Tibial artery (tissue), 4 donors: ENCODE measurements at regions not wholly inside any gene's neighbourhood (a gene's known extent, or its start where the extent isn't known, plus 50 kb on each side); places are given as distances from the start of the nearest gene placed in this dataset.

Source experiments
- DNase-seq, 2 donors: peaks; one replicate each; pipeline ENCODE4 v3.0.0-alpha.2; 2019
- H3K27ac ChIP-seq, 2 donors: fragments of 200-600 bp; sonication (generic) in 1 of 2; 1 replicate in 1 of 2; 2 replicates in 1 of 2; pipeline ENCODE4 v1.5.1; 2018 to 2019; ENCODE audit warnings: mild to moderate bottlenecking in 1 of 2
- H3K27me3 ChIP-seq, 2 donors: fragments of 200-600 bp; sonication (generic) in 1 of 2; one replicate each; pipeline versions ENCODE4 v1.5.1 to v1.6.0; 2016 to 2019
- H3K36me3 ChIP-seq, 3 donors: fragments of 200-600 bp; sonication (generic) in 2 of 3; one replicate each; pipeline ENCODE4 v1.5.1; 2016 to 2019; ENCODE audit warnings: mild to moderate bottlenecking in 2 of 3
- H3K4me1 ChIP-seq, 4 donors: fragments of 200-600 bp; sonication (generic) in 2 of 4; 1 replicate in 3 of 4; 2 replicates in 1 of 4; pipeline ENCODE4 v1.5.1; 2016 to 2019
- H3K4me3 ChIP-seq, 2 donors: fragments of 200-600 bp; sonication (generic) in 1 of 2; 1 replicate in 1 of 2; 2 replicates in 1 of 2; pipeline ENCODE4 v1.5.1; 2018 to 2019; ENCODE audit warnings: mild to moderate bottlenecking in 2 of 2
- H3K9me3 ChIP-seq, 3 donors: fragments of 200-600 bp; sonication (generic) in 1 of 3; one replicate each; pipeline ENCODE4 v1.5.1; 2016 to 2019
- intact Hi-C: fragments of 100-400 bp; cut with DNase I; formaldehyde crosslinking; loops from one replicate; pipeline ENCODE4 v1.15.0; 2023; ENCODE audit warnings: low total_unique reads
- TF ChIP-seq, protein P1 (sequence below), 2 experiments: fragments of 200-600 bp in 1 of 2; fragments of 450-650 bp in 1 of 2; IDR thresholded peaks; one replicate each; pipeline ENCODE4 v1.5.1; 2017 to 2019; ENCODE audit warnings: antibody characterized with exemption in 2 of 2, mild to moderate bottlenecking in 1 of 2, moderate library complexity in 1 of 2

DNA sequence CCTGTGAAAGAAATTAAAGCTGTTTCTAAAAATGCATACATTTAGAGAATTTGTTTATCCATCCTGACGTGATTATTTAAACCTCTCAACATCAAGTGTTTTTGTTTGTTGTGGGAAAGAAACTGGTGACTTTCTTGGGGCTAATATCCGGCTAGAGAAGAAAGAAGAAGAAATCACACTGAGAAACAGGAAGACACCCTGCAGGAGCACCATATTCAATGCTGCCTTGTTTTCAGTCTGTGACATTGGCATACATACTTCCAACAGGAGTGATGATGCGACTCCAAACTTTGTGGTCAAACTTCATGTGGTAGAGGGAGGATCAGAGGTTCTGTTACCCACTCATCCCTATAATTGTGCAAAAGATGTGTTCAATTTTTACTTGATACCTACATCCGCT lies 997.6 kb upstream of the CITED2 start:
- TF ChIP-seq, protein P1, sequence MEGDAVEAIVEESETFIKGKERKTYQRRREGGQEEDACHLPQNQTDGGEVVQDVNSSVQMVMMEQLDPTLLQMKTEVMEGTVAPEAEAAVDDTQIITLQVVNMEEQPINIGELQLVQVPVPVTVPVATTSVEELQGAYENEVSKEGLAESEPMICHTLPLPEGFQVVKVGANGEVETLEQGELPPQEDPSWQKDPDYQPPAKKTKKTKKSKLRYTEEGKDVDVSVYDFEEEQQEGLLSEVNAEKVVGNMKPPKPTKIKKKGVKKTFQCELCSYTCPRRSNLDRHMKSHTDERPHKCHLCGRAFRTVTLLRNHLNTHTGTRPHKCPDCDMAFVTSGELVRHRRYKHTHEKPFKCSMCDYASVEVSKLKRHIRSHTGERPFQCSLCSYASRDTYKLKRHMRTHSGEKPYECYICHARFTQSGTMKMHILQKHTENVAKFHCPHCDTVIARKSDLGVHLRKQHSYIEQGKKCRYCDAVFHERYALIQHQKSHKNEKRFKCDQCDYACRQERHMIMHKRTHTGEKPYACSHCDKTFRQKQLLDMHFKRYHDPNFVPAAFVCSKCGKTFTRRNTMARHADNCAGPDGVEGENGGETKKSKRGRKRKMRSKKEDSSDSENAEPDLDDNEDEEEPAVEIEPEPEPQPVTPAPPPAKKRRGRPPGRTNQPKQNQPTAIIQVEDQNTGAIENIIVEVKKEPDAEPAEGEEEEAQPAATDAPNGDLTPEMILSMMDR (IDR thresholded peaks at IDR 0.05) = no peak
- Histone ChIP-seq H3K36me3 (no peaks in the 10 kb centered on the region), H3K4me1 (peaks cover 0 to 12% (median 0%) of the 10 kb centered on the region in 4 donors), H3K9me3 (no peaks in the 10 kb centered on the region), H3K27me3 (no peaks in the 10 kb centered on the region), H3K27ac (no peak overlapping the region), H3K4me3 (no peak overlapping the region)
- intact Hi-C loops = no loop called here
- DNase-seq = no peak

DNA sequence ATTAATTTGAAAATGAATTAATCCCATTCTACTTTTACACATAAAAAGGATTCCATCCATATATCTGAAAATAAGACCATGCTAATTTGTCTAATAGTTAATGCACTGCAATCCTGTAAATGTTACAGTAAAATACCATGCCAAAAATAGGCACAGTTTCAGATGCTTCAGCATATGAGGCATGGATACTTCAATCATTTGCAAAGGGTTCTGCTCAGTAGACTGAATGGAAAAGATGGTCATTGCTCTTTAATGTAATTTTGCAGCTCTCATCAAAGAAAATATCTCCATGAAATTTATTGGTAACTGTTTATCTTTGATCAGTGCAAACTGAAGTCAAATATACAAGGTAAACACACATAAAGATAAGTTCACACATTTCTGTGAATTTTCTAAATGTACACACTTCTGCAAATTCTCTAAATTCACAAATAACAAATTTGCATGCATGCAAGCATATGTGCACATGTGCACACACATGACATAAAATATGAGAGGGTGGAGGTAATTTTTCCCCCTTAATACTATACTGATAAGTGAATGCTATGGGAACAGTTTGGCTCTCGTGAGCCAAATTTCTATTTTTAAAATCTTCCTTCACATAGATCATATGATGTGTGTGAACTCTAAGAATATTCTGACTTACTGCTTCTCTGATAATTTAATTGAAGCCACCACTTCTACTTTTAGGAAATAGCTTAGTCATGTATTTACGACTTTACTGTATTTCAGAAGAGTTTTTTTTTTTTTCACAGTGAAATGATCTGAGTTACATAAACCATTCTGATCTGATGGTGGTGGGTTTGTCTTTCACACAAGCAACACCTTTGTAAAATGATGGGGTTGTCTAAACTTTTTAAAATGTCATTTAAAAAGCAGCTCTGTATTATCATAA lies 996.8 kb upstream of the CITED2 start:
- TF ChIP-seq, protein P1 (IDR thresholded peaks at IDR 0.05) = no peak
- intact Hi-C loops = no loop called here
- H3K4me3 ChIP-seq = no peak overlapping the region
- H3K36me3 ChIP-seq = no peaks in the 10 kb centered on the region
- H3K27ac ChIP-seq = no peak overlapping the region
- DNase-seq = no peak
- H3K4me1 ChIP-seq = peaks cover 0 to 12% (median 0%) of the 10 kb centered on the region in 4 donors
- no peaks in the 10 kb centered on the region for H3K27me3 ChIP-seq
- H3K9me3 ChIP-seq = no peaks in the 10 kb centered on the region

DNA sequence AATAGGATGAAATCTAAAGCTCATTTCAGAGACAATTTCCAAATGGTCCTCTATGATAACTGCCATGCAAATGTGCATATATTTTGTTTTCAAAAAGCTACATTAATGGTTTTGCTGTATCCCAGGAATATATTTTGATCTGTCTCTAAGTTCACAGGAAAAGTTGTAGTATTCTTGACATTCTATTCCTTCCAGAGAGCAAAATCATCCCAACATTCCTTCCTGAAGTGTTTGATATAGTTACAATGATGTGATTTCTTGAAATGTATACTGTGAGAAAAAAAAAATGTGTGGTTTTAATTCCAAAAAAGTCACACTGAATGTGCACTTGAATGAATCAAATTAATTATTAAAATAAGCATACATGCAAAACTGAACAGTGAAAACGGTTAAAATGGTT lies 996.0 kb upstream of the CITED2 start:
- Histone ChIP-seq H3K4me1 (peaks cover 0 to 12% (median 0%) of the 10 kb centered on the region in 4 donors), H3K27ac (no peak overlapping the region), H3K9me3 (no peaks in the 10 kb centered on the region), H3K27me3 (no peaks in the 10 kb centered on the region), H3K36me3 (no peaks in the 10 kb centered on the region), H3K4me3 (no peak overlapping the region)
- intact Hi-C loops = no loop called here
- TF ChIP-seq, protein P1 (IDR thresholded peaks at IDR 0.05) = no peak
- no peak for DNase-seq

DNA sequence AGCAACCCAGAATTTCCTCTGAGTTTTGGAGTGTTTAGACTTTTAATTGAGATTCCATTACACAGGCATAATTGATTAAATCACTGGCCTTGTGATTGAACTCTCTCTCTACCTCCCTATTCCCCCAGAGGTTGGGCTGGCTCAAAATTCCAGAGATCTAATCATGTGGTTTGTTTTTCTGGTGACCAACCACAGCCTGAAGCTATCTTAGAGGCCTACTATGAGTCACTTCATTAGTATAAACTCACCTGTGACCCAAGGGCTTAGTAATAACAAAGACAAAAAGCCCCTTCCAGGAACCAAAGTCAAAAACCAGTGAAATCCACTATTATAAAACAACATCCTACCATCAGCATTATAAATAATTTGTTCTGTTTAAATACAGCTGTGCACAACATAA lies 992.5 kb upstream of the CITED2 start:
- DNase-seq = no peak
- TF ChIP-seq, protein P1 (IDR thresholded peaks at IDR 0.05) = no peak
- Histone ChIP-seq H3K27me3 (no peaks in the 10 kb centered on the region), H3K36me3 (no peaks in the 10 kb centered on the region), H3K27ac (no peak overlapping the region), H3K4me3 (no peak overlapping the region), H3K9me3 (peaks cover 0 to 15% (median 11%) of the 10 kb centered on the region in 3 donors), H3K4me1 (peaks cover 0 to 9% (median 0%) of the 10 kb centered on the region in 4 donors)
- intact Hi-C loops = no loop called here

DNA sequence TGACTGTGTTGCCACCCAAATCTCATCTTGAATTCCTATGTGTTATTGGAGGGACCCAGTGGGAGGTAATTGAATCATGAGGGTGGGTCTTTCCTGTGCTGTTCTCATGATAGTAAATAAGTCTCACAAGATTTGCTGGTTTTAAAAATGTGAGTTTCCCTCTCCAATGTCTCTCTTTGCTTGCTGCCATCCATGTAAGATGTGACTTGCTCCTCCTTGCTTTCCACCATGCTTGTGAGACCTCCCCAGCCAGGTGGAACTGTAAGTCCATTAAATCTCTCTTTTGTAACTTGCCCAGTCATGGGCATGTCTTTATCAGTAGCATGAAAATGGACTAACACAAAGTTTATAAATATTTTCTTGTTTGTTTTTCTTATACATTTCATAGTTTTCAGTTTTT lies 990.5 kb upstream of the CITED2 start:
- H3K4me1 ChIP-seq = no peaks in the 10 kb centered on the region
- no peaks in the 10 kb centered on the region for H3K36me3 ChIP-seq
- DNase-seq = no peak
- H3K9me3 ChIP-seq = peaks cover 0 to 15% (median 11%) of the 10 kb centered on the region in 3 donors
- TF ChIP-seq, protein P1 (IDR thresholded peaks at IDR 0.05) = no peak
- no peak overlapping the region for H3K27ac ChIP-seq
- H3K4me3 ChIP-seq = no peak overlapping the region
- intact Hi-C loops = no loop called here
- no peaks in the 10 kb centered on the region for H3K27me3 ChIP-seq
